Osteoblast (primary cell): ENCODE measurements at regions not wholly inside any gene's neighbourhood (a gene's known extent, or its start where the extent isn't known, plus 50 kb on each side); places are given as distances from the start of the nearest gene placed in this dataset.

Source experiments
- DNase-seq: peaks from one replicate; pipeline ENCODE4 v3.0.0; 2011; ENCODE audit warnings: low spot score, mixed read lengths; ENCODE audit not compliant: insufficient read length; ENCODE audit errors: missing footprints
- H2AFZ ChIP-seq: 2 replicates; pipeline ENCODE4 v1.6.0; 2011; ENCODE audit warnings: mild to moderate bottlenecking, low read length
- H3K27ac ChIP-seq: 2 replicates; pipeline ENCODE4 v1.5.1; 2011; ENCODE audit warnings: mild to moderate bottlenecking, low read depth, low read length, moderate library complexity
- H3K27me3 ChIP-seq: 2 replicates; pipeline ENCODE4 v1.6.0; 2012; ENCODE audit warnings: mild to moderate bottlenecking, control low read depth, inconsistent platforms, low read length, moderate library complexity; ENCODE audit not compliant: insufficient read depth
- H3K36me3 ChIP-seq: 2 replicates; pipeline ENCODE4 v1.5.1; 2011; ENCODE audit warnings: mild to moderate bottlenecking, low read length, control low read depth, moderate library complexity; ENCODE audit not compliant: insufficient read depth
- H3K4me1 ChIP-seq: 2 replicates; pipeline ENCODE4 v1.5.1; 2011; ENCODE audit warnings: mild to moderate bottlenecking, low read length, control low read depth, moderate library complexity; ENCODE audit not compliant: insufficient read depth
- H3K4me2 ChIP-seq: 2 replicates; pipeline ENCODE4 v1.6.0; 2011; ENCODE audit warnings: mild to moderate bottlenecking, low read length; ENCODE audit not compliant: insufficient read depth
- H3K4me3 ChIP-seq: fragments of 200-600 bp; sonication (generic); 3 replicates; pipeline ENCODE4 v1.5.1; 2012; ENCODE audit warnings: mild to moderate bottlenecking, low read length, inconsistent platforms; ENCODE audit not compliant: insufficient read depth
- H3K79me2 ChIP-seq: 2 replicates; pipeline ENCODE4 v1.6.0; 2012; ENCODE audit warnings: mild to moderate bottlenecking, low read length, control low read depth, inconsistent platforms; ENCODE audit not compliant: insufficient read depth
- H3K9me3 ChIP-seq: 2 replicates; pipeline ENCODE4 v1.5.1; 2011; ENCODE audit warnings: low read depth, low read length, control low read depth
- H4K20me1 ChIP-seq: 2 replicates; pipeline ENCODE4 v1.6.0; 2012; ENCODE audit warnings: mild to moderate bottlenecking, low read length, control low read depth; ENCODE audit not compliant: insufficient read depth
- CTCF ChIP-seq: IDR thresholded peaks from 2 replicates; pipeline ENCODE4 v1.5.1; 2011; ENCODE audit warnings: mild to moderate bottlenecking, low read depth, low read length, moderate library complexity; ENCODE audit errors: extremely low read depth

- Histone ChIP-seq H3K27me3 (peaks cover 17% of the 10 kb centered on the region), H3K27ac (no peak overlapping the region)
These were observed 105.9 kb upstream of the MLN start for GRCh38 chr6:33909737-33910136.

DNA sequence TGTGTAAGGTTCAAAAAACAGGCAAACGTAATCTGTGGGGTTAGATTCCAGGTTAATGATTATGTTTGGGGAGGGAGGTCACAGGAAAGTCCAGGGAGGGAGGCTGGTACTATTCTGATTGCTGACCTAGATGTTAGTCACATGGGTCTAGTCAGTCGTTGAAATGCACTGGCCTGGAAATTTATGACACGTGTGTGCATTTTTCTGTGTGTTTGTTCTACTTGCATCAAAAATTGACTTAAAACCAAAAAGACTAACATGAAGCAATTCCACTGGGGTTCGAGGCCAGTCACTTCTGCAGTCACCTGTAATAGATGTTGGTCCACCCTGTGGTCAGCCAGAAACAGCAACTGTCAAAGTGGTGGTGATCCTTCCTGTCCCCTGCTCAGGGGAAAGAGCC is 104.2 kb upstream of the MLN start:
- H2AFZ ChIP-seq = no peak overlapping the region

More at GRCh38 chr6:33909737-33910136, 105.9 kb upstream of the MLN start:
- H4K20me1 ChIP-seq = no peaks in the 10 kb centered on the region
- no peak overlapping the region for H3K4me3 ChIP-seq
- no peak for TF ChIP-seq CTCF
- no peak overlapping the region for H2AFZ ChIP-seq
- DNase-seq = peak; percentile 48
- no peaks in the 10 kb centered on the region for H3K4me1 ChIP-seq
- no peaks in the 10 kb centered on the region for H3K79me2 ChIP-seq
- H3K36me3 ChIP-seq = no peaks in the 10 kb centered on the region
- H3K4me2 ChIP-seq = no peak overlapping the region
- H3K9me3 ChIP-seq = no peaks in the 10 kb centered on the region

DNA sequence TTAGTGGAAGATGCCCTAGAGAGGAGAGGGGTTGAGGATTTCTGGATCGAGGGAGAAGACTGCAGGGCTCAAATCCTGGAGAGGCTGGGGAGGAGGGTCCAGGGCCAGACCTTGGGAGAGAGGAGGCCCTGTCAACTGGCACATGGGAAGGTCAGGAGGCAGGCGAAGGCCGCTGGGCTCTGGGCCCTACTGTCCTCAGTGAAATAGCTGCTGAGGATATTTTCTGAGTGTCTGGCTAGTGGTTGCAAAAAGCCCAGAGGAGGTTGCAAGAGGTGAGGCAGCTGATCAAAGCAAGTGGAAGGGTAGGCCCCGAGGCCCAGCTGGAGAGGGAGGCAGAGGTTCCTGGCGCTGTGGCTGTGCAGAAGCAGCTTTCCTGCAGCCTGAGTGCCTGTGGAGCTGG is 103.4 kb upstream of the MLN start:
- DNase-seq = no peak
- no peak for TF ChIP-seq CTCF

More for the DNA sequence above, 104.2 kb upstream of the MLN start:
- DNase-seq = no peak
- Histone ChIP-seq H3K4me1 (no peaks in the 10 kb centered on the region), H3K4me2 (no peak overlapping the region), H4K20me1 (no peaks in the 10 kb centered on the region), H3K36me3 (no peaks in the 10 kb centered on the region), H3K9me3 (no peaks in the 10 kb centered on the region), H3K27ac (no peak overlapping the region), H3K79me2 (no peaks in the 10 kb centered on the region), H3K27me3 (peaks cover 19% of the 10 kb centered on the region), H3K4me3 (no peak overlapping the region)
- TF ChIP-seq CTCF = no peak

DNA sequence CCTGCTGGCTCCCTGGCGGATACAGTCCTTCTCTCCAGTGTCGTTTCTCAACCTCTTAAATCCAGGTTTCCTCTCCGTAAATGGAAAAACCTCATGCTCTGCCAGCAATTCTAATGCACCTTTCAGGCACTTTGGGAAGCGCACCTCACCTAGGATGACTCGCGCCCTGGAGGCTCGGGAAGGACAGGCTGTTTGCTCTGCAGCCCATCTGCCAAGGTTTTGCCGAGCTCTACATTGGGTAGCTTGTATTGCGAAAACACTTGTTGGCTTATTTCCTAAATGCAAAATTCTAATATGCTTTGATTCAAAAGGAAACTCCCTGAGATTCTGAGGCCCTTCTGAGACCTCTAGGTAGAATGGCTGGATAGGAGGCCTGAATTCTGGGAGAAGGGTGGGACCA is 102.6 kb upstream of the MLN start:
- peak; percentile 21 for DNase-seq
- Histone ChIP-seq H3K27me3 (peaks cover 27% of the 10 kb centered on the region), H3K4me3 (no peak overlapping the region), H2AFZ (no peak overlapping the region), H3K9me3 (no peaks in the 10 kb centered on the region), H3K4me2 (no peak overlapping the region), H3K4me1 (no peaks in the 10 kb centered on the region), H3K36me3 (no peaks in the 10 kb centered on the region), H3K27ac (no peak overlapping the region), H3K79me2 (no peaks in the 10 kb centered on the region), H4K20me1 (no peaks in the 10 kb centered on the region)
- no peak for TF ChIP-seq CTCF

More for the DNA sequence above, 103.4 kb upstream of the MLN start:
- Histone ChIP-seq H3K4me2 (no peak overlapping the region), H3K36me3 (no peaks in the 10 kb centered on the region), H3K9me3 (no peaks in the 10 kb centered on the region), H3K4me1 (no peaks in the 10 kb centered on the region), H3K4me3 (no peak overlapping the region), H3K27ac (no peak overlapping the region), H3K27me3 (peaks cover 26% of the 10 kb centered on the region), H4K20me1 (no peaks in the 10 kb centered on the region), H2AFZ (no peak overlapping the region), H3K79me2 (no peaks in the 10 kb centered on the region)
